ENCODE measurements at regions not wholly inside any gene's neighbourhood (a gene's known extent, or its start where the extent isn't known, plus 50 kb on each side); places are given as distances from the start of the nearest gene placed in this dataset.
"Not testable (repeated sequence)": the region's sequence is repeated elsewhere in the genome, so short reads cannot be mapped to it uniquely, and the experiment has no call there.

- H2BK15ac ChIP-seq (ENCODE audit: low read depth, poor library complexity, severe bottlenecking), result no peak overlapping the region
- no peaks in the 10 kb centered on the region for H3K4me1 ChIP-seq (ENCODE audit: control insufficient read depth, insufficient read depth, low read depth, low read length)
- H3K36me3 ChIP-seq (ENCODE audit: control insufficient read depth in 1 of 2, insufficient read depth in 2 of 2, low read depth in 1 of 2, low read length in 2 of 2), result no peaks in the 10 kb centered on the region
- no peak overlapping the region for H3K9ac ChIP-seq (ENCODE audit: low read length)
- no CpG with 5 or more reads among the region's 1 CpG for WGBS
- no peak overlapping the region for H3K4me2 ChIP-seq (ENCODE audit: low read length, poor library complexity, severe bottlenecking)
- H3K27ac ChIP-seq (ENCODE audit: low read length, poor library complexity, severe bottlenecking), result no peak overlapping the region
- H2AK5ac ChIP-seq (ENCODE audit: low read length, severe bottlenecking), result no peak overlapping the region
- no peak overlapping the region for H2BK120ac ChIP-seq (ENCODE audit: low read depth, low read length)
- H3K9me3 ChIP-seq (ENCODE audit: control insufficient read depth, low read length), result peaks cover 15% of the 10 kb centered on the region
- no peak overlapping the region for H3K4ac ChIP-seq (ENCODE audit: low read depth in 1 of 2, low read length in 2 of 2)
- no peak overlapping the region for H4K91ac ChIP-seq (ENCODE audit: low read length)
- H2BK12ac ChIP-seq (ENCODE audit: low read length in 2 of 2), result no peak overlapping the region
- H3K27me3 ChIP-seq (ENCODE audit: control insufficient read depth in 1 of 2, insufficient read depth in 1 of 2, low read length in 2 of 2), result no peaks in the 10 kb centered on the region
- H2AFZ ChIP-seq (ENCODE audit: low read depth, low read length), result no peak overlapping the region
- no peaks in the 10 kb centered on the region for H3K79me1 ChIP-seq (replicated peaks; ENCODE audit: low read length, poor library complexity, severe bottlenecking)
- no peak overlapping the region for H4K8ac ChIP-seq (ENCODE audit: low read length)
- no peak overlapping the region for H3K4me3 ChIP-seq (ENCODE audit: insufficient read depth in 1 of 2, low read depth in 1 of 2, low read length in 2 of 2)
- no peak overlapping the region for H2BK5ac ChIP-seq (ENCODE audit: low read depth, low read length, poor library complexity, severe bottlenecking)
- no peak for DNase-seq
- no peak overlapping the region for H3K18ac ChIP-seq (ENCODE audit: low read depth in 1 of 2, low read length in 2 of 2)
- H3K14ac ChIP-seq (ENCODE audit: low read length in 2 of 2), result no peak overlapping the region
- no peak overlapping the region for H3K23ac ChIP-seq (ENCODE audit: low read length in 2 of 2)
Observed at GRCh38 chr5:163917747-163918146, 412.3 kb downstream of the MAT2B start.

- not testable (repeated sequence) for H2BK120ac ChIP-seq (ENCODE audit: low read depth, low read length); H3K4me1 ChIP-seq (ENCODE audit: control insufficient read depth, insufficient read depth, low read depth, low read length); H4K91ac ChIP-seq (ENCODE audit: low read length); H2BK5ac ChIP-seq (ENCODE audit: low read depth, low read length, poor library complexity, severe bottlenecking); H3K79me1 ChIP-seq (replicated peaks; ENCODE audit: low read length, poor library complexity, severe bottlenecking); H3K23ac ChIP-seq (ENCODE audit: low read length in 2 of 2); H4K8ac ChIP-seq (ENCODE audit: low read length); H3K18ac ChIP-seq (ENCODE audit: low read depth in 1 of 2, low read length in 2 of 2); H3K27ac ChIP-seq (ENCODE audit: low read length, poor library complexity, severe bottlenecking); H3K4me2 ChIP-seq (ENCODE audit: low read length, poor library complexity, severe bottlenecking); H3K27me3 ChIP-seq (ENCODE audit: control insufficient read depth in 1 of 2, insufficient read depth in 1 of 2, low read length in 2 of 2); H3K4ac ChIP-seq (ENCODE audit: low read depth in 1 of 2, low read length in 2 of 2); H2BK12ac ChIP-seq (ENCODE audit: low read length in 2 of 2); H3K4me3 ChIP-seq (ENCODE audit: insufficient read depth in 1 of 2, low read depth in 1 of 2, low read length in 2 of 2); H3K9ac ChIP-seq (ENCODE audit: low read length); DNase-seq; H2BK15ac ChIP-seq (ENCODE audit: low read depth, poor library complexity, severe bottlenecking); H2AFZ ChIP-seq (ENCODE audit: low read depth, low read length); H2AK5ac ChIP-seq (ENCODE audit: low read length, severe bottlenecking); H3K36me3 ChIP-seq (ENCODE audit: control insufficient read depth in 1 of 2, insufficient read depth in 2 of 2, low read depth in 1 of 2, low read length in 2 of 2); H3K14ac ChIP-seq (ENCODE audit: low read length in 2 of 2)
- peaks cover 42% of the 10 kb centered on the region for H3K9me3 ChIP-seq (ENCODE audit: control insufficient read depth, low read length)
- WGBS, result 100% methylated on average over 1 of the region's 1 CpG
Observed at GRCh38 chr5:163934990-163935389, 429.6 kb downstream of the MAT2B start.

GRCh38 chr5:163938595-163938994 is 433.2 kb downstream of the MAT2B start:
- H3K9ac ChIP-seq (ENCODE audit: low read length), result no peak overlapping the region
- H3K18ac ChIP-seq (ENCODE audit: low read depth in 1 of 2, low read length in 2 of 2), result no peak overlapping the region
- no peak overlapping the region for H2BK5ac ChIP-seq (ENCODE audit: low read depth, low read length, poor library complexity, severe bottlenecking)
- no peak overlapping the region for H2AFZ ChIP-seq (ENCODE audit: low read depth, low read length)
- H3K14ac ChIP-seq (ENCODE audit: low read length in 2 of 2), result no peak overlapping the region
- no peaks in the 10 kb centered on the region for H3K4me1 ChIP-seq (ENCODE audit: control insufficient read depth, insufficient read depth, low read depth, low read length)
- no peak overlapping the region for H4K8ac ChIP-seq (ENCODE audit: low read length)
- H3K27me3 ChIP-seq (ENCODE audit: control insufficient read depth in 1 of 2, insufficient read depth in 1 of 2, low read length in 2 of 2), result no peaks in the 10 kb centered on the region
- WGBS, result no CpG with 5 or more reads among the region's 1 CpG
- no peak overlapping the region for H3K4me3 ChIP-seq (ENCODE audit: insufficient read depth in 1 of 2, low read depth in 1 of 2, low read length in 2 of 2)
- H3K23ac ChIP-seq (ENCODE audit: low read length in 2 of 2), result no peak overlapping the region
- H2AK5ac ChIP-seq (ENCODE audit: low read length, severe bottlenecking), result no peak overlapping the region
- H2BK120ac ChIP-seq (ENCODE audit: low read depth, low read length), result no peak overlapping the region
- DNase-seq, result peak; percentile 62
- no peak overlapping the region for H3K4ac ChIP-seq (ENCODE audit: low read depth in 1 of 2, low read length in 2 of 2)
- H3K9me3 ChIP-seq (ENCODE audit: control insufficient read depth, low read length), result peaks cover 33% of the 10 kb centered on the region
- H3K27ac ChIP-seq (ENCODE audit: low read length, poor library complexity, severe bottlenecking), result no peak overlapping the region
- H4K91ac ChIP-seq (ENCODE audit: low read length), result no peak overlapping the region
- H3K4me2 ChIP-seq (ENCODE audit: low read length, poor library complexity, severe bottlenecking), result no peak overlapping the region
- H3K79me1 ChIP-seq (replicated peaks; ENCODE audit: low read length, poor library complexity, severe bottlenecking), result no peaks in the 10 kb centered on the region
- no peak overlapping the region for H2BK12ac ChIP-seq (ENCODE audit: low read length in 2 of 2)
- H2BK15ac ChIP-seq (ENCODE audit: low read depth, poor library complexity, severe bottlenecking), result no peak overlapping the region
- no peaks in the 10 kb centered on the region for H3K36me3 ChIP-seq (ENCODE audit: control insufficient read depth in 1 of 2, insufficient read depth in 2 of 2, low read depth in 1 of 2, low read length in 2 of 2)

- DNase-seq, result no peak
- Histone ChIP-seq H3K27me3 (ENCODE audit: control insufficient read depth in 1 of 2, insufficient read depth in 1 of 2, low read length in 2 of 2) (no peaks in the 10 kb centered on the region), H4K8ac (ENCODE audit: low read length) (no peak overlapping the region), H2BK5ac (ENCODE audit: low read depth, low read length, poor library complexity, severe bottlenecking) (no peak overlapping the region), H3K27ac (ENCODE audit: low read length, poor library complexity, severe bottlenecking) (no peak overlapping the region), H4K91ac (ENCODE audit: low read length) (no peak overlapping the region), H3K36me3 (ENCODE audit: control insufficient read depth in 1 of 2, insufficient read depth in 2 of 2, low read depth in 1 of 2, low read length in 2 of 2) (no peaks in the 10 kb centered on the region), H2BK120ac (ENCODE audit: low read depth, low read length) (no peak overlapping the region), H3K4me3 (ENCODE audit: insufficient read depth in 1 of 2, low read depth in 1 of 2, low read length in 2 of 2) (no peak overlapping the region), H2BK12ac (ENCODE audit: low read length in 2 of 2) (no peak overlapping the region), H2BK15ac (ENCODE audit: low read depth, poor library complexity, severe bottlenecking) (no peak overlapping the region), H3K9ac (ENCODE audit: low read length) (no peak overlapping the region), H2AK5ac (ENCODE audit: low read length, severe bottlenecking) (no peak overlapping the region), H3K4me1 (ENCODE audit: control insufficient read depth, insufficient read depth, low read depth, low read length) (no peaks in the 10 kb centered on the region), H3K18ac (ENCODE audit: low read depth in 1 of 2, low read length in 2 of 2) (no peak overlapping the region), H3K23ac (ENCODE audit: low read length in 2 of 2) (no peak overlapping the region), H3K14ac (ENCODE audit: low read length in 2 of 2) (no peak overlapping the region), H3K4me2 (ENCODE audit: low read length, poor library complexity, severe bottlenecking) (no peak overlapping the region), H3K9me3 (ENCODE audit: control insufficient read depth, low read length) (peaks cover 13% of the 10 kb centered on the region), H3K79me1 (replicated peaks; ENCODE audit: low read length, poor library complexity, severe bottlenecking) (no peaks in the 10 kb centered on the region), H3K4ac (ENCODE audit: low read depth in 1 of 2, low read length in 2 of 2) (no peak overlapping the region), H2AFZ (ENCODE audit: low read depth, low read length) (no peak overlapping the region)
- 78% methylated on average over 2 of the region's 4 CpGs for WGBS
Observed at GRCh38 chr5:163941079-163941478, 435.7 kb downstream of the MAT2B start.
